SK-N-SH treated with all-trans-retinoic acid at 6 μM for 48 hours (cell line): ENCODE measurements at regions not wholly inside any gene's neighbourhood (a gene's known extent, or its start where the extent isn't known, plus 50 kb on each side); places are given as distances from the start of the nearest gene placed in this dataset.

ENCODE experiments used
- ARNTL ChIP-seq: fragments of 450-650 bp; formaldehyde crosslinking; IDR thresholded peaks from 2 replicates; pipeline ENCODE4 v1.5.0; 2020; ENCODE audit warnings: low read depth, mild to moderate bottlenecking, moderate library complexity, borderline replicate concordance
- ESRRG ChIP-seq: fragments of 250-450 bp; sonication (Bioruptor Pico); IDR thresholded peaks from 2 replicates; pipeline ENCODE4 v1.6.1; 2021; ENCODE audit warnings: mild to moderate bottlenecking
- GLIS3 ChIP-seq: fragments of 250-450 bp; sonication (Bioruptor Pico); IDR thresholded peaks from 2 replicates; pipeline ENCODE4 v1.5.0; 2020; ENCODE audit warnings: mild to moderate bottlenecking, moderate library complexity
- ISL1 ChIP-seq: fragments of 250-450 bp; sonication (Bioruptor Pico); IDR thresholded peaks from 2 replicates; pipeline ENCODE4 v2.1.2; 2022; ENCODE audit warnings: mild to moderate bottlenecking, moderate library complexity
- OSR1 ChIP-seq: fragments of 250-450 bp; sonication (Bioruptor Pico); IDR thresholded peaks from 2 replicates; pipeline ENCODE4 v1.8.0; 2022; ENCODE audit warnings: moderate library complexity, mild to moderate bottlenecking, inconsistent platforms
- PPARA ChIP-seq: fragments of 250-450 bp; sonication (Bioruptor Pico); IDR thresholded peaks from 2 replicates; pipeline ENCODE4 v1.5.0; 2020; ENCODE audit warnings: mild to moderate bottlenecking, borderline replicate concordance
- TOX ChIP-seq: fragments of 250-450 bp; sonication (Bioruptor Pico); IDR thresholded peaks from 2 replicates; pipeline ENCODE4 v1.8.0; 2021; ENCODE audit warnings: mild to moderate bottlenecking, moderate library complexity, borderline replicate concordance
- TSHZ2 ChIP-seq: fragments of 250-450 bp; sonication (Bioruptor Pico); IDR thresholded peaks from 2 replicates; pipeline ENCODE4 v1.5.0; 2020; ENCODE audit warnings: mild to moderate bottlenecking, moderate library complexity
- ZFP3 ChIP-seq: fragments of 250-450 bp; sonication (Bioruptor Pico); IDR thresholded peaks from 2 replicates; pipeline ENCODE4 v1.5.0; 2020; ENCODE audit warnings: mild to moderate bottlenecking, moderate library complexity
- ZNF565 ChIP-seq: fragments of 450-650 bp; formaldehyde crosslinking; conservative IDR thresholded peaks from 2 replicates; pipeline ENCODE4 v1.5.0; 2020; ENCODE audit warnings: low read depth, mild to moderate bottlenecking, moderate library complexity

- TF ChIP-seq ZFP3 (CRISPR knock-in tag) (no peak), ISL1 (CRISPR knock-in tag) (no peak), ESRRG (CRISPR knock-in tag) (no peak), ARNTL (CRISPR knock-in tag) (no peak), ZNF565 (CRISPR knock-in tag) (no peak), OSR1 (CRISPR knock-in tag) (no peak), PPARA (CRISPR knock-in tag) (no peak), TSHZ2 (CRISPR knock-in tag) (no peak), TOX (no peak), GLIS3 (no peak)
Measured at GRCh38 chr6:120173250-120173649, 823.7 kb upstream of the MAN1A1 start.
